HepG2 (cell line): ENCODE measurements at regions not wholly inside any gene's neighbourhood (a gene's known extent, or its start where the extent isn't known, plus 50 kb on each side); places are given as distances from the start of the nearest gene placed in this dataset.

Experiments
- ATAC-seq: fragments of 200-7000 bp; cut with Tn5 transposase; 3 replicates; pipeline ENCODE4 v1.9.1; 2020; ENCODE audit warnings: mild to moderate bottlenecking, moderate library complexity
- BruUV-seq: library from RNA; stranded (reverse); fragments of 400-500 nt; replicated peaks from 2 replicates; lab custom pipeline; 2021; lab: Mats Ljungman, UMichigan
- CTCF ChIA-PET: fragments of 300-600 bp; formaldehyde crosslinking; extraction: SDS; loops from one replicate; lab custom pipeline; 2021; ENCODE audit warnings: low total read pairs, inconsistent platforms, low intra/inter-chr PET ratio; lab: Yijun Ruan, JAX
- POLR2A ChIA-PET: fragments of 350-600 bp; sonication (Branson Sonifier 250); formaldehyde crosslinking; loops from one replicate; lab custom pipeline; 2020; ENCODE audit warnings: antibody characterized with exemption, inconsistent platforms; lab: Yijun Ruan, JAX
- DNase-seq: peaks from one replicate; pipeline ENCODE4 v3.0.0-alpha.2; 2015; ENCODE audit warnings: low spot score
- FAIRE-seq: peaks from 3 replicates; lab custom pipeline; 2011; peaks lifted over from hg19 to GRCh38; lab: Jason Lieb, UNC
- H2AFZ ChIP-seq: one replicate; pipeline ENCODE4 v1.6.1; 2011; ENCODE audit warnings: low read length, inconsistent platforms
- H3K27ac ChIP-seq: fragments of 300-600 bp; 3 replicates; pipeline ENCODE4 v1.8.0; 2011; ENCODE audit warnings: mixed run types, mild to moderate bottlenecking, mixed read lengths, low read length, inconsistent platforms; ENCODE audit not compliant: insufficient read depth; ENCODE audit errors: extremely low read length
- H3K27me3 ChIP-seq, 2 experiments: fragments of 200-600 bp in 1 of 2; 2 replicates in 1 of 2; 3 replicates in 1 of 2; pipeline versions ENCODE4 v1.6.0 to v1.8.0; 2011; ENCODE audit warnings: low read length in 2 of 2, mild to moderate bottlenecking in 2 of 2, moderate library complexity in 2 of 2, inconsistent platforms in 1 of 2; ENCODE audit not compliant: insufficient read depth in 2 of 2, control insufficient read depth in 1 of 2
- H3K36me3 ChIP-seq, 2 experiments: fragments of 200-600 bp in 1 of 2; replicated peaks in 1 of 2; 2 replicates in 1 of 2; 3 replicates in 1 of 2; pipeline versions ENCODE4 v1.5.1 to v1.8.0; 2011; ENCODE audit warnings: low read length in 2 of 2, inconsistent platforms in 1 of 2; ENCODE audit not compliant: insufficient read depth in 2 of 2, control insufficient read depth in 1 of 2
- H3K4me1 ChIP-seq: 2 replicates; pipeline ENCODE4 v1.5.1; 2012; ENCODE audit warnings: low read length, inconsistent platforms; ENCODE audit not compliant: insufficient read depth
- H3K4me2 ChIP-seq: 2 replicates; pipeline ENCODE4 v1.6.0; 2011; ENCODE audit warnings: low read depth, low read length, inconsistent platforms
- H3K4me3 ChIP-seq, 3 experiments: fragments of 200-600 bp in 1 of 3; sonication (generic), shearing (Covaris generic) in 1 of 3; replicated peaks in 1 of 3; 2 replicates each; pipeline ENCODE4 v1.5.1; 2011 to 2016; ENCODE audit warnings: low read length in 3 of 3, inconsistent platforms in 2 of 3, low read depth in 2 of 3, mild to moderate bottlenecking in 2 of 3, control low read depth in 1 of 3, mixed read lengths in 1 of 3; ENCODE audit not compliant: insufficient read depth in 1 of 3
- H3K79me2 ChIP-seq: one replicate; pipeline ENCODE4 v1.6.1; 2011; ENCODE audit warnings: low read length, inconsistent platforms; ENCODE audit not compliant: insufficient read depth
- H3K9ac ChIP-seq: 2 replicates; pipeline ENCODE4 v1.6.0; 2011; ENCODE audit warnings: mild to moderate bottlenecking, low read depth, low read length, inconsistent platforms; ENCODE audit not compliant: insufficient read depth
- H3K9me3 ChIP-seq: 2 replicates; pipeline ENCODE4 v1.5.1; 2012; ENCODE audit warnings: mild to moderate bottlenecking, low read length
- H4K20me1 ChIP-seq: 2 replicates; pipeline ENCODE4 v1.6.0; 2011; ENCODE audit warnings: inconsistent platforms, mild to moderate bottlenecking, low read length, moderate library complexity; ENCODE audit not compliant: insufficient read depth
- ASH2L ChIP-seq: fragments of 300-600, 200-600 bp; sonication (generic); IDR thresholded peaks from 2 replicates; pipeline ENCODE4 v1.7.0; 2017; ENCODE audit warnings: low read depth, mild to moderate bottlenecking, moderate library complexity, mixed read lengths, low read length; ENCODE audit not compliant: insufficient read length
- MAF1 ChIP-seq: sonication (generic); formaldehyde crosslinking; IDR thresholded peaks from 2 replicates; pipeline ENCODE4 v1.5.0; 2020; ENCODE audit warnings: missing genetic modification reagents, borderline replicate concordance
- NR2F1 ChIP-seq, 2 experiments: fragments of 450-650 bp in 1 of 2; formaldehyde crosslinking in 1 of 2; IDR thresholded peaks; 2 replicates each; pipeline versions ENCODE4 v1.5.0 to v1.6.1; 2016 to 2020; ENCODE audit warnings: mild to moderate bottlenecking in 1 of 2, missing compliant biosample characterization in 1 of 2, missing genetic modification reagents in 1 of 2, moderate library complexity in 1 of 2
- TOPORS ChIP-seq: sonication (generic); formaldehyde crosslinking; IDR thresholded peaks from 2 replicates; pipeline ENCODE4 v1.8.0; 2023; ENCODE audit warnings: mild to moderate bottlenecking, missing genetic modification reagents
- ZFX ChIP-seq: sonication (generic); formaldehyde crosslinking; IDR thresholded peaks from 2 replicates; pipeline ENCODE4 v1.4.0; 2020; ENCODE audit warnings: mild to moderate bottlenecking, low read depth, missing genetic modification reagents, moderate library complexity
- ZNF17 ChIP-seq: sonication (generic); formaldehyde crosslinking; IDR thresholded peaks from 2 replicates; pipeline ENCODE4 v1.5.0; 2020; ENCODE audit warnings: mild to moderate bottlenecking, missing genetic modification reagents
- WGBS: methylation state at CpG from one replicate; pipeline ENCODE4 v1.1.6; 2017; ENCODE audit warnings: low lambda C conversion rate; 5-methylcytosine and 5-hydroxymethylcytosine counted together
- in situ Hi-C: cut with HindIII; loops from 2 replicates; pipeline ENCODE4 v1.10.0; 2017; ENCODE audit warnings: low pct_unique_long_range_greater_than_20kb; ENCODE audit not compliant: extremely low pct_ligation_motif_present
- intact Hi-C: fragments of 100-400 bp; cut with micrococcal nuclease; formaldehyde crosslinking; loops from one replicate; pipeline ENCODE4 v1.10.0; 2022; ENCODE audit not compliant: unreplicated experiment
- TF ChIP-seq, protein P1 (sequence below): sonication (generic); formaldehyde crosslinking; IDR thresholded peaks from 2 replicates; pipeline ENCODE4 v1.4.0; 2020; ENCODE audit warnings: missing genetic modification reagents
- TF ChIP-seq, protein P2 (sequence below): sonication (generic); formaldehyde crosslinking; IDR thresholded peaks from 2 replicates; pipeline ENCODE4 v1.4.0; 2020; ENCODE audit warnings: low read depth, mild to moderate bottlenecking, missing genetic modification reagents

DNA sequence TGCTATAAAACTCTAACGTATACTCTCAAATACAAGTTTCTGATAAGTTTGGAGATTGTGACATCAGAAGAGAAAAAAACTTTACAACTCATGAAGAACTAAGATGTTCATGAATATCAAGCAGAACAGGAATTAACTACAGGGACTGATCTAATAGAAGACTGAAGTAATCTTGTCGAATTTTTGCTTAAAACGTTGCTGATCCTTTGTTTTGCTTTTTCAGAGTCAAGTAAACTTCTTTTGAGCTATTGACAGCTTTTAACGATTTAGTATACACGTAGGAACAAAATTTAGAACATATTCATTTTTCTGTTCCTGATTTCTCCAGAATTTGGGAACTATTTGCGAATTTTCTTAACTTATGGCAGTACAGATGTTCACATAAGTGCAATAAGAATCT is 610.2 kb downstream of the SI start (continued):
- no peak for TF ChIP-seq ZNF17
- TF ChIP-seq, protein P1, sequence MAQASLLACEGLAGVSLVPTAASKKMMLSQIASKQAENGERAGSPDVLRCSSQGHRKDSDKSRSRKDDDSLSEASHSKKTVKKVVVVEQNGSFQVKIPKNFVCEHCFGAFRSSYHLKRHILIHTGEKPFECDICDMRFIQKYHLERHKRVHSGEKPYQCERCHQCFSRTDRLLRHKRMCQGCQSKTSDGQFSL (CRISPR knock-in tag): no peak
- TF ChIP-seq ZFX (CRISPR knock-in tag): no peak
- no peak for TF ChIP-seq TOPORS (CRISPR knock-in tag)
- no peak for TF ChIP-seq MAF1
- no peak for TF ChIP-seq ASH2L

DNA sequence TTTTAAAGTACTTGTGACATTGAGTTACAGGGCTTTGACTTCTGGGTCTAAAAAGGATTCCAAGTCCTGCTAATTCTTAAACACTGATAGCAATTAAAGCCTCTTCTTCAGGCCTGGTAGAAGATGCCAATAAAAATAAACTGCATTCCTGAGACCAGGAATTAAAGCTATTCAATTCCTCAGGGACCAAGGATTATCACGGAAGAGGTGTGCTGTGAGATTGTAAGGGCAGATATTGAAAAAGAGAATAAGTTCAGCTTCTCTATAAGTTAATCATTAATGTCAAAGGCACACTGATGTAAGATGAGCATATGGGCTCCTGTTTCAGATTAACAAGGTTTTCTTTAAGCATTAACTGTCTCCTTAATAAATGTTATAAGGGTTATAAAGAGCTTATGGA is 611.3 kb downstream of the SI start:
- ChIA-PET CTCF (no interaction called here), POLR2A (no interaction called here)
- H3K36me3 ChIP-seq: no peaks in the 10 kb centered on the region
- no peak for TF ChIP-seq NR2F1 (CRISPR knock-in tag; IDR thresholded peaks at IDR 0.05)
- TF ChIP-seq, protein P2, sequence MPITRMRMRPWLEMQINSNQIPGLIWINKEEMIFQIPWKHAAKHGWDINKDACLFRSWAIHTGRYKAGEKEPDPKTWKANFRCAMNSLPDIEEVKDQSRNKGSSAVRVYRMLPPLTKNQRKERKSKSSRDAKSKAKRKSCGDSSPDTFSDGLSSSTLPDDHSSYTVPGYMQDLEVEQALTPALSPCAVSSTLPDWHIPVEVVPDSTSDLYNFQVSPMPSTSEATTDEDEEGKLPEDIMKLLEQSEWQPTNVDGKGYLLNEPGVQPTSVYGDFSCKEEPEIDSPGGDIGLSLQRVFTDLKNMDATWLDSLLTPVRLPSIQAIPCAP (CRISPR knock-in tag): no peak
- no peaks in the 10 kb centered on the region for H4K20me1 ChIP-seq
- 0% methylated on average over 1 of the region's 1 CpG for WGBS
- intact Hi-C loops: no loop called here
- H3K27me3 ChIP-seq: no peaks in the 10 kb centered on the region
- no peak overlapping the region for H3K9ac ChIP-seq
- no TSS peak for BruUV-seq
- DNase-seq (no peak), FAIRE-seq (no peak), ATAC-seq (no peak)
- H3K4me1 ChIP-seq: no peaks in the 10 kb centered on the region
- in situ Hi-C loops: no loop called here
- no peak overlapping the region for H3K4me3 ChIP-seq
- no peak overlapping the region for H3K4me2 ChIP-seq
- no peaks in the 10 kb centered on the region for H3K79me2 ChIP-seq
- H3K27ac ChIP-seq: no peak overlapping the region
- H2AFZ ChIP-seq: no peak overlapping the region
- peaks cover 7% of the 10 kb centered on the region for H3K9me3 ChIP-seq
